ENCODE measurements at regions not wholly inside any gene's neighbourhood (a gene's known extent, or its start where the extent isn't known, plus 50 kb on each side); places are given as distances from the start of the nearest gene placed in this dataset.
"Not testable (repeated sequence)": the region's sequence is repeated elsewhere in the genome, so short reads cannot be mapped to it uniquely, and the experiment has no call there.

DNA sequence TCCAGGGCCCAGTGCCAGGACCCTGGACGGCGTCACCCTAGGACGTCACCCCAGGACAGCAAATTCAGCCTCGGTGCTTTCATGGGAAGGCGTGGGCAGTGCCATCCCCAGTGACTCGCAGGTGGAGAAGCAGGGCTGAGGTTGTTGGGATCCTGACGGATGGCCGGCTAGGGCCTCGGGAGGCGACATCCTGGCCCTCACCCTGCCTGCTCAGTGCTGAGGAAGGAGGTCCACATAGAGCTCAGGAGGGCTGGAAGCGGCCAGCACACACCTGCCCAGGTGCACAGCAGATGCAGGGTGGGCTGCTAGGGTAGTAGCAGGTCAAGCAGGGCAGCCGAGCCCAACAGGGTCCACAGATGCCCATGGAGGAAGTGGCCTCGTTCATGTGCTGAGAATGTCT, 482.0 kb upstream of the SALL3 start:
- ChIA-PET POLR2A (no interaction called here), CTCF (no interaction called here)

DNA sequence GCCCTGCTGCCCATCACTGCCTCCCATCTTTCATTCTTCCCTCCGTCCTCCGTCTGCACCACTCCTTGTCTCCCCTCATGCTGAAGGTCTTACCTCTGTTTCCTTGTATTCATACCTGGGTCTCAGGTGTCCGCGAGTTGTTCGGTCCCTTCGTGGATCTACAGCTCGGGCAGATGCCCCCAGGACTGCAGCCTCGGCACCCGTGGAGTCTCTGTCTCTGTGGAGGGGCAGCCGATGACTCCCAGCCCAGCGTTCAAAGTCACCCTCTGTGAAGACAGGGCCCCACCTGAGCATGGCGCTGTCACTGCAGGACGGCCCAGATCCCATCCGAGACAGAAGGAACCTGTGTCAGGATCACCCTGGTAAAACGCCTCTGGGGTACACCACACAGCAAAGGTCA, 480.0 kb upstream of the SALL3 start:
- POLR2A ChIA-PET = no interaction called here
- CTCF ChIA-PET = no interaction called here

GRCh38 chr18:78501251-78501650, 478.4 kb upstream of the SALL3 start:
- ChIA-PET CTCF (no interaction called here), POLR2A (no interaction called here)

- CTCF ChIA-PET = no interaction called here
Measured at GRCh38 chr18:78503129-78503528, 476.5 kb upstream of the SALL3 start.

DNA sequence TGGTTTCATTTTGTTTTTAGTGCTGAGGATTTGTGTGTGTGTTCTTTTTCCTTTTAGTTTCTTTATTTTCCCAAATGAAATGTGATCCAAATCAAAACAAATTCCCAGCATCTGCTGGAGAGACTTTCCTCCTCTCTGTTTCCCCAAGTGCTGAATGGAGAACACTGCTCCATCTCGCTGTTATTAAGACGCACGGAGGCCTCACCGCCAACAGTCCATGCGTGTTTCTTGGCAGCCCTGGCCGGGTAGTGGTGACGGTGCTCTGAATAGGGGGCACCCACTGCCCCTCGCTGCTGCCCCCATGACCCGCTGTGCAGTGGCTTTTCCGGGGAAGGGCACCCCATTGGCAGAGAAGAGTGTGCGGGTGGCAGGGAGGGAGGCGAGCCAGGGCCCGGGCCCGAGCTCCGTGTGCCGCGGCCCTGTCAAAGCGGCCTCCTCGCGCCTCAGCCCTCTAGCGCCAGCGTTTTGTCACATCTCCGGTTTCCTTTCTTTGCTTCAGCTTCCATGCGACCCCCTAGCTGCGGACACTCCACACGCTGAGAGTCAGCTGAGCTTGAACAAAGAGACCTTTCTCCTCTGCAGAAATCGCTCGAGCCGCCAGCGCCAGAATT, 473.7 kb upstream of the SALL3 start:
- CTCF ChIA-PET = no interaction called here
- POLR2A ChIA-PET = no interaction called here

More at GRCh38 chr18:78503129-78503528, 476.5 kb upstream of the SALL3 start:
- POLR2A ChIA-PET = no interaction called here

- CTCF ChIA-PET = no interaction called here
- POLR2A ChIA-PET = no interaction called here
Measured at GRCh38 chr18:78507217-78507616, 472.4 kb upstream of the SALL3 start.

- POLR2A ChIA-PET = not testable (repeated sequence)
Measured at GRCh38 chr18:78508228-78508824, 471.3 kb upstream of the SALL3 start.

DNA sequence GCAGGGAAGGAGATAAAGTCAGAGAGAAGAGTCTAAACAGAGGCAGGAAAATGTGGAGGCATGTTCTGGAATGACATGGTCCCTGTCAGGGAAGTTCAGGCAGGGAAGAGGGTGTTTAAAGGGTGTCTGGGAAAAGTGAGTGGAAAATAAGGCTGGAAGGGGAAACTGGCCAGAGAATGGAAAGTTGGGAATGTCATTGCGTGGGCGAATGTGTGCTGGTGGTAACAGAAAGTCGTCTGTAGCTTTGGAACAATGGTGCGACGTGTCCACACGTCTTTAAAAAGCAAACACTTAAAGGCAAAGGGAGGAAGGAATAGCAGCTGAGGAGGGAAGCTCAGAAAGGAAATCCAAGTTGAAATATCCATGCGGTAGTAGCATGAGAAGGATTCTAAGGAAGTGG, 469.5 kb upstream of the SALL3 start:
- ChIA-PET CTCF (no interaction called here), POLR2A (no interaction called here)

More at GRCh38 chr18:78508228-78508824, 471.3 kb upstream of the SALL3 start:
- CTCF ChIA-PET = not testable (repeated sequence)

GRCh38 chr18:78510636-78511035, 469.0 kb upstream of the SALL3 start:
- POLR2A ChIA-PET = no interaction called here
- CTCF ChIA-PET = no interaction called here

DNA sequence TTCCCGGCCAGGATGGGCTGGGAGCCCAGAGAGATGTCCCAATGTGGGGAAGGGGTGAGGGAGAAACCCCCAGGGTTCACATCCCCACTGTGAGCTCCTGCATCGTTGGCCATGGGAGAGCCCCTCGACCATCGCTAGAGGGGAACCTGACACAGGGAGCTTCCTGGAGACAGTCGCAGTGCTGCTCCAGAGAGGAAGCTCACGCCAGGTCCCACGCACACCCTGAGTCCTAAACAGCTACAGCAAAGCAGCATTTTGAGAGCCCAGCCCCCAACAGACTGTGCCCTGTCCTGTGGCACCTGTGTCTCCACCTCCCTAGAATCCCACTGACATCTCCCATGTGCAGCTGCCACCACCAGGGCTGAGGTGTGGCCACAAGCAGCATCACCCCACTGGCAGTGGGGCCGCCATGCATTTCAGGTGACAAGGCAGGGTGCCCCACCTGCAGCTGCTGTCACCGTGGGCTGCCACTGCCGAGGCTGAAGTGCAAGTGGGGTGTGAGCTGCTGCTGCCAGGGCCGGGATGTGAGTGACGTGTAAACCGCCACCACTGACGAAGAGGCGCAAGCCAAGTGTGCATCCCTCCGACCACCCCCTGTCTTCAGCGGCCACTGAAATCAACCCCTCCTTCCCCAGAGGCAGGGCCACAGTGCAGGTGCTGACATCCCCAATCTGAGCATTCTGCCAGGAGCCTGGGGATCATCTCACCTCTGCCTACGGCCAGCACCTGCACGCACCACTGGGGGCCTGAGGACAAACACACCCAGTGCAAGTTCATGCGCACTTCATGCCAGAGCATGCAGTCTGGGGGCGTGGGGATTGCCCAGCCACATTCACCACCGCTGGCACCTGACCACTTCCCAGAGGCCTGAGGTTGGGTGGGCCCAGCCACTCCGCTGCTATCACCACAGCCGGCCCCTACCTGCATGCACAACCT, 467.7 kb upstream of the SALL3 start:
- ChIA-PET POLR2A (no interaction called here), CTCF (no interaction called here)

DNA sequence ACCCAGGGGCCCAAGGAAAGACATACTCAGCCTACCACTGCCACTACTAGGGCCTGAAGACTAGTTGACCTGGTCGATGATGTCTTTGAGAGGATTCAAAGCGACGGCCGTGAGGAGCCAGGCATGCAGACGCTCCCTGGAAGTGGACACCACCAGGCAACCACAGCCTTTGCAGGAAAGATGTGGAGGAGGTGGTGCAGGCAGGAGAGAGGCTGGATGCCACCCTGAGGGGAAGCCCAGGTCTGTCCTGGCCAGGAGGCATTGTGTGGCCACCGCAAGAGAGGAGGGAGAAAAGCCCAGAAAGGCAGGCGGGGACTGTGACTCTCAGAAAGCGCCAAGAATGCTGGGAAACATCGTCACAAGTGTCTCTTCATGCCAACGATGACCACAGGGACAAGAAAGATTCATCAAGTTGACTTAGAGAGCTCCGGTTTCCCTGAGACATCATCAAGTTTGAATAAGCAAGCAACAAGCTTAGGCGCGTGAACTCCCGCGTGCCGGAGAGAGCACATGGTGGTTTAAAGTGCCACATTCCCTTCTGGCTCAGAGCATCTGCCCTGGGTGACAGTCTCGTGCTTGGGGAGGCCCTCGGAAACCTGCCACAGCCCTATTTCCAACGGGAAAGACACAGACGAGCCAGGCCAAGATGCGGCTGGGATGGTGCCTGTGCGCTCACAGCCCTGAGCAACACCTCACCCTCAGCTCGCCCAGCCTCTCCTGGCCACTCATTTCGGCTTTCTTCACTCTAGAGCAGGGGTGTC, 464.5 kb upstream of the SALL3 start:
- ChIA-PET POLR2A (no interaction called here), CTCF (no interaction called here)

DNA sequence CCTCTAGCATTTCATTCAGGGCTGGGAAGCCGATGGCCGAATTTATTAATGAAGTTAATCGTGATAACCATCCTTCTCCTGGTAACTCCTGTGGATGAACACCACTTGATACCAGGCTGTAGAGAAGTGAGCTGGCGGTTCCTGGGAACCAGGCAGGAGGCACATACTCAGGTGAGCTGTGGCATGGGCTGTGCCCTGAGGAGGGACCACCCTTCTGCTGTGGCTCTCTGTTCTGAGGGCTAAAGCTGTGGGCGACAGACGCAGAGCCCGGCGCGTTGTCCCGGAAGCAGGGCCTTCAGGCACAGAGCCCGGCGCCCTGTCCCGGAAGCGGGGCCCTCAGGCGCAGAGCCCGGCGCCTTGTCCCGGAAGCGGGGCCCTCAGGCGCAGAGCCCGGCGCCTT, 462.3 kb upstream of the SALL3 start:
- ChIA-PET POLR2A (no interaction called here), CTCF (no interaction called here)

- ChIA-PET CTCF (no interaction called here), POLR2A (no interaction called here)
Measured at GRCh38 chr18:78517973-78518372, 461.6 kb upstream of the SALL3 start.

GRCh38 chr18:78518805-78519204, 460.8 kb upstream of the SALL3 start:
- ChIA-PET CTCF (no interaction called here), POLR2A (no interaction called here)

DNA sequence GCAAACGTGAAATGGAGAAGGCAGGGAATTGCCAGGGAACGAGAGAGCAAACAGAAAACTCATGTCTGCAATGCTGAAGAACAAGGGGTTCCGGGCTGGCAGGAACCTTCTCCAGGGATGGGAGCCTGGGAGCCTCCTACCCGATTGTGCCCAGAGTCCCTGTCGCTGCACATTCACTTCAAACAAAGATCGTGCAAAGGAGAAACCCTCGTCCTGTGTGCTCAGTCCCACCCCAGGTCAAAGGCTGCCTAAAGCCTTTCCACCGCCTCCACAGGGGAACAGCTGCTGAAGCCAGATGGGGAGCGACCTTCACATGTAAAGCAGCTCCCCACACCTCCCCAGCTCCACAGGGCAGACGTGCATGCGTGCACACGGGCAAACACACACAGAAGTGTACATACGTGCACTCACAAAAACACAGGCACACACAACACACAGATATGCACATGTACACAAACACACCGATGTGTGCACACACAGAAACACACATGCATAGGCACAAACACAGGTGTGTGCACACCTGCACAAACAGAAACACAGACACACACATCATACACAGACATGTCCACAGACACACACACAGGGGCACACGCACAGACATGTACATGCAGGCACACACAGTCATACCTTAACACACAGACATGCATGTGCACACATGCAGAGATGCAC, 460.1 kb upstream of the SALL3 start:
- CTCF ChIA-PET = no interaction called here
- POLR2A ChIA-PET = no interaction called here

GRCh38 chr18:78521136-78521535, 458.5 kb upstream of the SALL3 start:
- ChIA-PET POLR2A (no interaction called here), CTCF (no interaction called here)

DNA sequence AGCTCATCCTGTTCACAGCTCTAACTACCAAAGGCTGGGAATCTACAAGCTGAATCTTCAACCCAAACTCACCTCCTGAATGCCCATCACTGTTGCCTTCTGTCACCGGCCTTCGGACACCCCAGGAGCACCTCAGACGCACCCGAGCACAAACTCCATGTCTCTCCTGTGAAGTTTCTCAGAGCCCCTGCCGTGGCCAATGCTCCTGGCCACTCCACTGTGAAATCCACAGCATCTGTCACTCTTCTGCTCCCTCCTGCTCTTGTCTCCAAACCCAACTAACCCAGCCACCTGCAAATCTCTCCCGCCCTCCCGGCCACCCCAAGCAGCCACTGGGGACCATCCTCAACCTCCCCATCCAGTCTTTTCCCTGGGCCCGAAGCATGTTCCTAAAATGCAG, 457.9 kb upstream of the SALL3 start:
- CTCF ChIA-PET = no interaction called here
- POLR2A ChIA-PET = no interaction called here

DNA sequence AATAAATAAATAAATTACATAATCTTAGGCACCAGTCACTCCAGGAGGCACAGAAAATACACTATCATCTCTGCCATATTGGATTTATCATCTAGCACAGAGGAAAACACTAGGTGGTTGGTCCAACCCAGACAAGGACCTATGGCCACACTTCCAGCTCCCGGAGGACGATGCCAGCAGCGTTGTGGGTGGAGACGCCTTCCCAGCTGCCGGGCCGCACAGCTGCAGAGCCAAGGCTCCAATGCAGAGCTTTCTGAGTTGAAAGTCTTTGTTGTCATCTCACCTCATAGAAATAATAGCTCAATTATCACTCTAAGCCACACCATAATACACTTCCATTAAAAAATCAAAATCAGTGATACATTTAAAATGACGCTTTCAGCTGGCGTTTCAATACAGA, 457.1 kb upstream of the SALL3 start:
- CTCF ChIA-PET = no interaction called here
- POLR2A ChIA-PET = no interaction called here

DNA sequence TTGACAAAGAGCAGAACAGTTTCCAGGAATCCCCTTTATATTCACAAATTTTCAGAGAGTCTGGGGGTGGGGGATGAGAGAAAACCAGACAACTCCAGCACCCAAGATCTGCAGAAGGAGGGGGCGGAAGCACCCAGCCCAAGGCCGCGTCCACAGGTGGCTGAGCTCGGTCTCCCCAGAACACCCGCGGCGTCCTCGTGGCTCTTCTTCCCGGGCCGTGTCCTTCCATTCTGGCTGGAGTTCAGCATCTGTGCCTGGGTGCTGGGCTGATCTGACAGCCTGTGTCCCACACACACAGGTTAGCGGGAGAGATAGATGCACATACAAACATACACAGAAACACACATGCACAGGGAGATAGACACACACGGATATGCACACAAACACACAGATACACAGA, 455.8 kb upstream of the SALL3 start:
- ChIA-PET POLR2A (no interaction called here), CTCF (no interaction called here)

GRCh38 chr18:78525366-78526111, 454.1 kb upstream of the SALL3 start:
- CTCF ChIA-PET = no interaction called here

More at GRCh38 chr18:78525366-78526111, 454.1 kb upstream of the SALL3 start:
- POLR2A ChIA-PET = interaction anchor here (0.7 kb wide), 1 partner anchor 187 kb away, joined by 3 read pairs; no protein-coding TSS in a partner anchor
